ENCODE measurements at regions not wholly inside any gene's neighbourhood (a gene's known extent, or its start where the extent isn't known, plus 50 kb on each side); places are given as distances from the start of the nearest gene placed in this dataset.

DNA sequence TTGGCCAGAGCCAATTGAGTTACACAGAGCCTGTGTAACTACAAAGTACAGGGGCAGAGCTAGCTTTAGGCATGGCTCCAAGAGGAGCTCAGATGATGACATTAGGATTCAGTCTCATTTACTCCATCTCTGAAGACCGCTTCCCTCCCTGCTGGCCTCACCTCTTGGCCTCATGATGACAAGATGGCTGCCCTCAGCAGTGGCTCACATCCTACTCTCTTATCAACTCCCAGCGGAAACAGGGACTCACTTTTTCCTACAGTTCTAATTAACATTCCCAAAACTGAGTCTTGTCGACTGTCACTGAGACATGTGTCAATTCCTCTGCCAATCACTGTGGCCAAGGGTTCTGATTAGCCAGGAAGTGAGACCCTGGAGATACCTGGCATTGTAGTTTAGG is 59.4 kb upstream of the ECE1 start:
- ChIA-PET POLR2A (ENCODE audit: partially characterized antibody) (no interaction called here), CTCF (ENCODE audit: partially characterized antibody) (interaction anchor here (1.1 kb wide), 1 partner anchor 95 kb away, joined by 3 read pairs; no protein-coding TSS in a partner anchor)
- no peaks in the 10 kb centered on the region for H3K36me3 ChIP-seq (ENCODE audit: insufficient read depth, low read length)
- no peak for DNase-seq
- peaks cover 0 to 3% (median under 1%) of the 10 kb centered on the region in 4 donors for H3K4me1 Mint-ChIP-seq
- intact Hi-C loops (cut with micrococcal nuclease): no loop called here
- no peak overlapping the region for H3K4me3 ChIP-seq (ENCODE audit: low read length in 2 of 2)
- H3K9me3 ChIP-seq (ENCODE audit: control insufficient read depth in 1 of 2, low read length in 2 of 2): no peaks in the 10 kb centered on the region
- no peaks in the 10 kb centered on the region for H3K36me3 Mint-ChIP-seq
- H3K27me3 ChIP-seq (ENCODE audit: insufficient read depth, low read length): no peaks in the 10 kb centered on the region
- peaks cover 11% of the 10 kb centered on the region for H3K4me1 ChIP-seq (ENCODE audit: insufficient read depth, low read length)
- no peaks in the 10 kb centered on the region for H3K9me3 Mint-ChIP-seq
- no peak overlapping the region for H3K27ac ChIP-seq (ENCODE audit: low read depth, low read length)
- H3K4me3 Mint-ChIP-seq: no peak overlapping the region
- H3K27ac Mint-ChIP-seq: no peak overlapping the region
- H3K27me3 Mint-ChIP-seq: no peaks in the 10 kb centered on the region

DNA sequence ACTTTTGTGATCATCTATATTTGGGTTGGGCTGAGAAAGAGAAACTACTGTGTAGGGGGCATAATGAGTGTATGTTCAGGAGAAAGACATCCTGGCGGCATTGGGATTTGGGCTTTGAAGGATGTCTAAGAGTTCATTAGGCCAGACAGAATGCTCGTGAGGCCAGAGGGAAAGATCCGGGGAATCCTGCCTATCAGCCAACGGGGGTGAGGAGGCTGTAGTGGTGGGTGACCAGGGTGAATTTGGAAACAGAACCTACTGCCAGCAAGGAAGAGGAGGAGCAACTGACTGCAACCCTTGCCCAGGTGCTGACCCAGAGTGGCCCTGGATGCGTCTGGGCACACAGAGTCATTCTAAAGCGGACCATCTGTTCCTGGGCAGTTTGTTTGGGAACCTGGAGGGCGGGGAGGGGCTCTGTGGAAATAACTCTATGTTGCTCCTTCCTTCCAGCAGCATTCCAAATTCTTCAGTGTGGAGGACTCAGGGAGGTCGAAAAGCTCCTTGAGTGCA is 56.9 kb upstream of the ECE1 start:
- Histone ChIP-seq H3K27ac (ENCODE audit: low read depth, low read length) (no peak overlapping the region), H3K4me1 (ENCODE audit: insufficient read depth, low read length) (peaks cover 33% of the 10 kb centered on the region), H3K27me3 (ENCODE audit: insufficient read depth, low read length) (no peaks in the 10 kb centered on the region), H3K4me3 (ENCODE audit: low read length in 2 of 2) (no peak overlapping the region), H3K36me3 (ENCODE audit: insufficient read depth, low read length) (no peaks in the 10 kb centered on the region), H3K9me3 (ENCODE audit: control insufficient read depth in 1 of 2, low read length in 2 of 2) (no peaks in the 10 kb centered on the region)
- CTCF ChIA-PET (ENCODE audit: partially characterized antibody): interaction anchor here (1.3 to 1.9 kb wide), 2 partner anchors 22 to 77 kb away, joined by 4 to 9 read pairs; no protein-coding TSS in a partner anchor
- peaks cover 18 to 27% (median 21%) of the 10 kb centered on the region in 4 donors for H3K4me1 Mint-ChIP-seq
- no peak overlapping the region for H3K27ac Mint-ChIP-seq
- H3K27me3 Mint-ChIP-seq: no peaks in the 10 kb centered on the region
- POLR2A ChIA-PET (ENCODE audit: partially characterized antibody): interaction anchor here (1.1 to 1.2 kb wide), 2 partner anchors 13 to 22 kb away, joined by 6 to 7 read pairs; no protein-coding TSS in a partner anchor
- H3K36me3 Mint-ChIP-seq: peaks cover 0 to 5% of the 10 kb centered on the region in 2 donors
- intact Hi-C loops (cut with micrococcal nuclease): no loop called here
- no peak overlapping the region for H3K4me3 Mint-ChIP-seq
- DNase-seq: no peak
- H3K9me3 Mint-ChIP-seq: no peaks in the 10 kb centered on the region

DNA sequence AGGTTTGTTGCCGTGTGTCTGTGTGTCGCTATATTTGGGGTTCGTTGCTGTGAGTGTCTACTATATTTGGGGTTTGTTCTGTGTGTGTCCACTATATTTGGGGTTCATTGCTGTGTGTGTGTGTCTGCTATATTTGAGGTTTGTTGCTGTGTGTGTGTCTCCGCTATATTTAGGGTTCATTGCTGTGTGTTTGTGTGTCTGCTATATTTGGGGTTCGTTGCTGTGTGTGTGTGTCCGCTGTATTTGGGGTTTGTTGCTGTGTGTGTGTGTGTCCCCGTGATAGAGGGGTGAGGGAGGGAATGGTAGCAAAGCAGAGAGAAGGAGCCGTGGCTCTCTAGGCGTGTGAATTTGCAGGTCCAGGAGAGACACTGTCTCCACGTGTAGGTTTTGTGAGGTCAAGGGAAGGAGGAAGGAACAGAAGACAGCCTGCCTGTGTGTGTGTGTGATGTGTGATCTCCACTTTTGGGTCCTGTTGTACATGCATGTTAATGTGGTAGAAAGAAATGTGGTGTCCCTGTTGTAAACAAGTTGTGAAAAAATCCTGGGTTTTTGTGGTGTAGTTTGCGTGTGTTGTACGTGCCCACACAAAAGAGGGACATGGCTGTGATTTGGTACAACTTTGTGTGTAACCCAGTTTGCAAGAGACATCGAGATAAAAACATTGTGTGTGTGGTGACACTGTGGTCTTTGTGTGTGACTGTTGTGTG is 56.3 kb upstream of the ECE1 start:
- intact Hi-C loops (cut with micrococcal nuclease): no loop called here

DNA sequence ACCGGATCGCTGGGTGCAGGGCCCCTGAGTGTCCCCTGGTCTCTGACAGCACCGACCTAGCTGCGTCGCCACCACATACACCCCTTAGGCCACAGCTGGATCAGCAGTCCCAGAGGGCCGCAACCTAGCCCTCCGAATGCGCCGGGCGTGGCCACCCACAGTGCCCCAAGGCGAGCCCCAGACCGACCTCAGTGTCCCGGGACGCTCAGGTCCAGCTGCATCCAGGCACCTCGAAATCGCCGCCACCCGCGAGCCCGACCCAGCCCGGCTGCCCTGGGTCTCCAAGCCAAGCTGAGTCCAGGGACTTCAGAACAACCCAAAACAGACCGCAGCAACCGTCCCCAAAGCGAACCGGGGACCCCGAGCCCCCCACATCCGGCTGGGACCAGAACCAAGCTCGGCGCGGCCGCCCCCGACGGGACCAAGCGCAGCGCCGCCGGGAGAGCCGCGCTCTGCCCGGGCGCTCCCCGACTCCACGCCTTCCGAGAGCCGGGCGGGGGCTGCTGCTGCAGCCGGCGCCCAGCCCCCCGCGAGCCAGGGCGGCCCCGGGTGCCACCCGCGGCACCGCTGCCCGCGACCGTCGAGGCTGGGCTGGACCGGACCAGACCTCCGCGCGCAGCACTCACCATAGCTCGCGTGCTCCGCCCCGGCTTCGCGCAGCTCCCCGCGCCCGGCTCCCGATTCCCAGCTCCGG is 54.6 kb upstream of the ECE1 start:
- Mint-ChIP-seq H3K9me3 (no peaks in the 10 kb centered on the region), H3K4me1 (peaks cover 31 to 48% (median 40%) of the 10 kb centered on the region in 4 donors), H3K27ac (peak overlapping the region; percentile 85 to 93 (median 90)), H3K4me3 (peak overlapping the region; percentile 79 to 92 (median 90)), H3K36me3 (peaks cover 6 to 8% of the 10 kb centered on the region in 2 donors), H3K27me3 (no peaks in the 10 kb centered on the region)
- peak overlapping the region; percentile 57 to 80 for H3K4me3 ChIP-seq (ENCODE audit: low read length in 2 of 2)
- DNase-seq: peak in 1 of 5 donors; percentile 48
- H3K27me3 ChIP-seq (ENCODE audit: insufficient read depth, low read length): no peaks in the 10 kb centered on the region
- peak overlapping the region; percentile 59 for H3K27ac ChIP-seq (ENCODE audit: low read depth, low read length)
- peaks cover 4% of the 10 kb centered on the region for H3K36me3 ChIP-seq (ENCODE audit: insufficient read depth, low read length)
- peaks cover 53% of the 10 kb centered on the region for H3K4me1 ChIP-seq (ENCODE audit: insufficient read depth, low read length)
- no peaks in the 10 kb centered on the region for H3K9me3 ChIP-seq (ENCODE audit: control insufficient read depth in 1 of 2, low read length in 2 of 2)
- intact Hi-C loops (cut with micrococcal nuclease): loop anchor here (1.0 to 2.0 kb wide), 4 partner anchors 11 to 90 kb away; no protein-coding TSS in a partner anchor
- CTCF ChIA-PET (ENCODE audit: partially characterized antibody): interaction anchor here (0.7 to 2.2 kb wide), 14 partner anchors 9 to 113 kb away, joined by 3 to 22 read pairs (median 6); no protein-coding TSS in a partner anchor
- POLR2A ChIA-PET (ENCODE audit: partially characterized antibody): interaction anchor here (0.6 to 3.6 kb wide), 30 partner anchors 9 to 699 kb away, joined by 3 to 154 read pairs (median 5); partner anchors contain the start of genes ECE1 and HP1BP3

More for the DNA sequence above, 56.3 kb upstream of the ECE1 start:
- Mint-ChIP-seq H3K27me3 (no peaks in the 10 kb centered on the region), H3K9me3 (no peaks in the 10 kb centered on the region), H3K4me1 (peaks cover 22 to 33% (median 26%) of the 10 kb centered on the region in 4 donors), H3K27ac (no peak overlapping the region), H3K36me3 (peaks cover 0 to 5% of the 10 kb centered on the region in 2 donors), H3K4me3 (no peak overlapping the region)
- peak overlapping the region; percentile 45 to 80 for H3K4me3 ChIP-seq (ENCODE audit: low read length in 2 of 2)
- DNase-seq: no peak
- peaks cover 39% of the 10 kb centered on the region for H3K4me1 ChIP-seq (ENCODE audit: insufficient read depth, low read length)
- no peaks in the 10 kb centered on the region for H3K36me3 ChIP-seq (ENCODE audit: insufficient read depth, low read length)
- no peaks in the 10 kb centered on the region for H3K27me3 ChIP-seq (ENCODE audit: insufficient read depth, low read length)
- CTCF ChIA-PET (ENCODE audit: partially characterized antibody): interaction anchor here (1.8 kb wide), 1 partner anchor 91 kb away, joined by 9 read pairs; no protein-coding TSS in a partner anchor
- no peak overlapping the region for H3K27ac ChIP-seq (ENCODE audit: low read depth, low read length)
- POLR2A ChIA-PET (ENCODE audit: partially characterized antibody): interaction anchor here (1.7 to 3.6 kb wide), 9 partner anchors 22 to 560 kb away, joined by 6 to 154 read pairs (median 14); partner anchors contain the start of genes ECE1 and HP1BP3
- H3K9me3 ChIP-seq (ENCODE audit: control insufficient read depth in 1 of 2, low read length in 2 of 2): no peaks in the 10 kb centered on the region

DNA sequence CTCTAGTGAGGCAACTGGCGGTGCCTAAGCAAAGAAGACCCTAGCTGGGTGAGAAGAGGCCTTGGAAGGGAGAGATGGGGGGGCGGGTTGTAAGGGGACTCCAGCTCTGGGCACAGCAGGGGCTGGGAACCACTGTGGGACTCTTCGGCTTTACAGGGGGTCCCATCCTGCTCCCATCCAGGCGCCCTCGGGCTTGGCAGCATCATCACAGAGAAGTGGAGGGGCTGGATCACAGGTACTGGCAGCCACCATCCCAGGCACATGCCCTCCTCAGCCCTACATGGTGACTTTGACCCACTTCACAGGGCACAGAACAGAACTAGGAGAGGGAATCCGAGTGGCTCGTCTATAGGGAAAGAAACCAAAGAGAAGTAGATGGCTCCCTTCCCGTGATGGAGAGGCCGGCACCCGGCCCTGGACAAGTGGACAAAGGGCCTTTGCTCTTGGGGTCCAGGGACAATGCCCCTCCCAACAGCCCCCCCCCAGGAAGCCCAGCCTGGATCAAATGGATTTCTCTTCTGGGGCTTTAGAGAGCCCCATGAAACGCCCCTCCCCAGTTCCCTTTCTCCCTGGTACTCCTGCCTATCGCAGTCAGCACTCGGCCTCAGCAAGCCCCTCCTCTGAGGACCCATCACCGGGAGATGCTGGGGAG is 54.0 kb upstream of the ECE1 start:
- CTCF ChIA-PET (ENCODE audit: partially characterized antibody): interaction anchor here (0.9 to 2.2 kb wide), 12 partner anchors 10 to 89 kb away, joined by 3 to 22 read pairs (median 7); no protein-coding TSS in a partner anchor
- Histone ChIP-seq H3K9me3 (ENCODE audit: control insufficient read depth in 1 of 2, low read length in 2 of 2) (no peaks in the 10 kb centered on the region), H3K27ac (ENCODE audit: low read depth, low read length) (peak overlapping the region; percentile 59), H3K36me3 (ENCODE audit: insufficient read depth, low read length) (peaks cover 4% of the 10 kb centered on the region), H3K4me1 (ENCODE audit: insufficient read depth, low read length) (peaks cover 60% of the 10 kb centered on the region), H3K4me3 (ENCODE audit: low read length in 2 of 2) (peak overlapping the region; percentile 57 to 80), H3K27me3 (ENCODE audit: insufficient read depth, low read length) (no peaks in the 10 kb centered on the region)
- Mint-ChIP-seq H3K9me3 (no peaks in the 10 kb centered on the region), H3K4me3 (peak overlapping the region; percentile 79 to 92 (median 90)), H3K4me1 (peaks cover 33 to 55% (median 45%) of the 10 kb centered on the region in 4 donors), H3K27ac (peak overlapping the region; percentile 86 to 95 (median 91)), H3K36me3 (peaks cover 6 to 8% of the 10 kb centered on the region in 2 donors), H3K27me3 (no peaks in the 10 kb centered on the region)
- intact Hi-C loops (cut with micrococcal nuclease): loop anchor here (2.0 kb wide), 1 partner anchor 19 kb away; no protein-coding TSS in a partner anchor
- POLR2A ChIA-PET (ENCODE audit: partially characterized antibody): interaction anchor here (0.9 to 3.6 kb wide), 20 partner anchors 9 to 557 kb away, joined by 3 to 154 read pairs (median 7); partner anchors contain the start of genes ECE1 and HP1BP3
- peak in 1 of 5 donors; percentile 43 for DNase-seq

DNA sequence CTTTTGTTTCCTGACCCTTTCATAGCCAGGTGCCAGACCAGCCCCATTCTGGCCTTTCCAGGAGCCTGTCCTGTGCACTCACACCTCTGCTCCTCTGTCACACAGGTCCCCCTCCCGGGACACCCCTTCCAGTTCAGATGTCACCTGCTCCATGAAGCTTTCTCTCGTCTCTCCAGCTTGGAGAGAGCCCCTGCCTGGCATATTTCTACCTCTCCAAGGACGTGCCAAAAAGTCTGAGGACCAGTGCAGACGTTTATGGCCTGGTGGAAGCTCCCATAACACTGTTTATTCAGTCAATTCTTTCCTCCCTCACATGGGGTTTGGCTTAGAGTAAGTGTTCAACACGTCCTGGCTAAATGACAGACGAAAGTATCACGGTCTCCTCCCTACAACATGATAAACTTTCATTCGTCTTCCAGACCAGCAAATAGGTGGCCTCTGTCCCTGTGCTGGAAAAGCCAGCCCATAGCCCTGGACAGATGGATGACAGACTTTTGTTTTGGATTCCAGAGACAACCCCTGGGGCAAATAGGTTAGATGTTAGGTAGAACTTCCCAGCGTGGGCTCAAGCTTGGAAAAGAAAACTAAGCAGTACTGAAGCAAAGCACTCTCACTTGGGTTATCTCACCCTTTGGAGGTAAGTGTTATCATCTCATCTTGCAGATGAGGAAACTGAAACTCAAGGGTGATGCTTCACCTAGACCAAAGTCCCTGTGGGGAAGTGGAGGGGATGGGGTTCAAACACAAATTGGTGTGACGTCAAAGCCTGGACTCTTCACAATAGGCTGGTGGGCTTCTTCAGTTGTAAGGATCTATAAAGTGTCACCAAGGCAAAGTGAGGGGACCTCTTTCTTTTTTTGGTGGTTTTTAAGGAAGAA is 52.9 kb upstream of the ECE1 start:
- peak overlapping the region; percentile 79 to 92 (median 90) for H3K4me3 Mint-ChIP-seq
- DNase-seq: peak; percentile 40 to 64 (median 41)
- H3K9me3 ChIP-seq (ENCODE audit: control insufficient read depth in 1 of 2, low read length in 2 of 2): no peaks in the 10 kb centered on the region
- no peaks in the 10 kb centered on the region for H3K9me3 Mint-ChIP-seq
- H3K4me3 ChIP-seq (ENCODE audit: low read length in 2 of 2): peak overlapping the region in 1 of 2 donors; percentile 12
- no peaks in the 10 kb centered on the region for H3K27me3 Mint-ChIP-seq
- no peaks in the 10 kb centered on the region for H3K27me3 ChIP-seq (ENCODE audit: insufficient read depth, low read length)
- intact Hi-C loops (cut with micrococcal nuclease): no loop called here
- peaks cover 70% of the 10 kb centered on the region for H3K4me1 ChIP-seq (ENCODE audit: insufficient read depth, low read length)
- CTCF ChIA-PET (ENCODE audit: partially characterized antibody): interaction anchor here (0.9 to 1.6 kb wide), 4 partner anchors 13 to 88 kb away, joined by 3 to 6 read pairs (median 4); no protein-coding TSS in a partner anchor
- H3K27ac ChIP-seq (ENCODE audit: low read depth, low read length): peak overlapping the region; percentile 59
- H3K27ac Mint-ChIP-seq: peak overlapping the region; percentile 86 to 95 (median 90)
- H3K4me1 Mint-ChIP-seq: peaks cover 39 to 65% (median 55%) of the 10 kb centered on the region in 4 donors
- peaks cover 4% of the 10 kb centered on the region for H3K36me3 ChIP-seq (ENCODE audit: insufficient read depth, low read length)
- POLR2A ChIA-PET (ENCODE audit: partially characterized antibody): interaction anchor here (1.5 to 3.6 kb wide), 5 partner anchors 8 to 73 kb away, joined by 10 to 154 read pairs (median 37); partner anchors contain the start of gene ECE1
- peaks cover 6 to 10% of the 10 kb centered on the region in 2 donors for H3K36me3 Mint-ChIP-seq

All from CD4-positive, alpha-beta memory T cell (primary cell).